ENCODE measurements at regions not wholly inside any gene's neighbourhood (a gene's known extent, or its start where the extent isn't known, plus 50 kb on each side); places are given as distances from the start of the nearest gene placed in this dataset.

GRCh38 chr3:34360713-34361112 is 562.3 kb downstream of the PDCD6IP start:
- WGBS, 4 donors = 85 to 90% (median 88%) methylated on average over 5 of the region's 5 CpGs
- Histone ChIP-seq H3K4me3 (no peak overlapping the region), H3K4me1 (no peaks in the 10 kb centered on the region), H3K36me3 (no peaks in the 10 kb centered on the region), H3K27ac (no peak overlapping the region), H3K9me3 (no peaks in the 10 kb centered on the region), H3K27me3 (no peaks in the 10 kb centered on the region)
- ATAC-seq = no peak
- TF ChIP-seq POLR2A (IDR thresholded peaks at IDR 0.05) = no peak
- no peak for TF ChIP-seq CTCF (IDR thresholded peaks at IDR 0.05)
- DNase-seq = no peak
- intact Hi-C loops (cut with DNase I) = no loop called here

GRCh38 chr3:34361921-34362320 is 563.5 kb downstream of the PDCD6IP start:
- intact Hi-C loops (cut with DNase I) = no loop called here
- Histone ChIP-seq H3K4me1 (no peaks in the 10 kb centered on the region), H3K9me3 (no peaks in the 10 kb centered on the region), H3K4me3 (no peak overlapping the region), H3K27ac (no peak overlapping the region), H3K36me3 (no peaks in the 10 kb centered on the region), H3K27me3 (no peaks in the 10 kb centered on the region)
- WGBS, 4 donors = 74 to 83% (median 80%) methylated on average over 5 of the region's 5 CpGs
- ATAC-seq = peak in 3 of 4 donors; percentile 33 to 57 (median 48)
- TF ChIP-seq POLR2A (IDR thresholded peaks at IDR 0.05) (no peak), CTCF (IDR thresholded peaks at IDR 0.05) (no peak)
- DNase-seq = no peak

GRCh38 chr3:34362910-34363309 is 564.5 kb downstream of the PDCD6IP start:
- Histone ChIP-seq H3K36me3 (no peaks in the 10 kb centered on the region), H3K4me3 (no peak overlapping the region), H3K9me3 (no peaks in the 10 kb centered on the region), H3K27ac (no peak overlapping the region), H3K4me1 (no peaks in the 10 kb centered on the region), H3K27me3 (no peaks in the 10 kb centered on the region)
- TF ChIP-seq POLR2A (IDR thresholded peaks at IDR 0.05) (no peak), CTCF (IDR thresholded peaks at IDR 0.05) (no peak)
- ATAC-seq (no peak), DNase-seq (no peak)
- WGBS, 4 donors = 79 to 84% (median 82%) methylated on average over 5 of the region's 5 CpGs
- intact Hi-C loops (cut with DNase I) = no loop called here

GRCh38 chr3:34363881-34364280 is 565.5 kb downstream of the PDCD6IP start:
- DNase-seq (no peak), ATAC-seq (no peak)
- no peak for TF ChIP-seq POLR2A (IDR thresholded peaks at IDR 0.05)
- no peak for TF ChIP-seq CTCF (IDR thresholded peaks at IDR 0.05)
- no peaks in the 10 kb centered on the region for H3K4me1 ChIP-seq
- no peak overlapping the region for H3K27ac ChIP-seq
- intact Hi-C loops (cut with DNase I) = no loop called here
- H3K36me3 ChIP-seq = no peaks in the 10 kb centered on the region
- H3K9me3 ChIP-seq = no peaks in the 10 kb centered on the region
- no peaks in the 10 kb centered on the region for H3K27me3 ChIP-seq
- H3K4me3 ChIP-seq = no peak overlapping the region
